ENCODE measurements at regions not wholly inside any gene's neighbourhood (a gene's known extent, or its start where the extent isn't known, plus 50 kb on each side); places are given as distances from the start of the nearest gene placed in this dataset.

DNA sequence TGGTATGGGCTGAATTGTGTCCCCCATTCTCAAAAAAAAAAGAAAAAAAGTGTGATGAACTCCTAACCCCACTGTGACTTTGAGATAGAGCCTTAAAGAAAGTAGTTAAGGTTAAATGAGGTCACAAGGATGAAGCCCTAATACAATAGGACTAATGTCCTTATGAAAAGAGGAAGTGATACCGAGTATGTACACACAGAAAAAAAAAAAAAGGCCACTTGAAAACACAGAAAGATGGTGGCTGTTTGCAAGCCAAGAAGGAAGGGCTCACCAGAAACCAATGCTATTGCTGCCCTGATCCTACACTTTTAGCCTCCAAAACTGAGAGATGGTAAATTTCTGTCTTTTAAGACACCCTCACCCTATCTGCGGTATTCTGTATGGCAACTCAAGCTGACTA lies 955.6 kb downstream of the PCDH17 start:
- CTCF ChIA-PET = no interaction called here
- no peaks in the 10 kb centered on the region for H3K36me3 Mint-ChIP-seq (ENCODE audit: insufficient read depth, unreplicated experiment)
- no TSS peak for BruUV-seq (replicated peaks)
- TF ChIP-seq, protein P1, sequence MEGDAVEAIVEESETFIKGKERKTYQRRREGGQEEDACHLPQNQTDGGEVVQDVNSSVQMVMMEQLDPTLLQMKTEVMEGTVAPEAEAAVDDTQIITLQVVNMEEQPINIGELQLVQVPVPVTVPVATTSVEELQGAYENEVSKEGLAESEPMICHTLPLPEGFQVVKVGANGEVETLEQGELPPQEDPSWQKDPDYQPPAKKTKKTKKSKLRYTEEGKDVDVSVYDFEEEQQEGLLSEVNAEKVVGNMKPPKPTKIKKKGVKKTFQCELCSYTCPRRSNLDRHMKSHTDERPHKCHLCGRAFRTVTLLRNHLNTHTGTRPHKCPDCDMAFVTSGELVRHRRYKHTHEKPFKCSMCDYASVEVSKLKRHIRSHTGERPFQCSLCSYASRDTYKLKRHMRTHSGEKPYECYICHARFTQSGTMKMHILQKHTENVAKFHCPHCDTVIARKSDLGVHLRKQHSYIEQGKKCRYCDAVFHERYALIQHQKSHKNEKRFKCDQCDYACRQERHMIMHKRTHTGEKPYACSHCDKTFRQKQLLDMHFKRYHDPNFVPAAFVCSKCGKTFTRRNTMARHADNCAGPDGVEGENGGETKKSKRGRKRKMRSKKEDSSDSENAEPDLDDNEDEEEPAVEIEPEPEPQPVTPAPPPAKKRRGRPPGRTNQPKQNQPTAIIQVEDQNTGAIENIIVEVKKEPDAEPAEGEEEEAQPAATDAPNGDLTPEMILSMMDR (IDR thresholded peaks at IDR 0.05; ENCODE audit: unreplicated experiment) = no peak
- no peak for DNase-seq
- no peaks in the 10 kb centered on the region for H3K4me1 Mint-ChIP-seq (ENCODE audit: low read depth, unreplicated experiment)
- no peak overlapping the region for H3K27ac Mint-ChIP-seq (ENCODE audit: unreplicated experiment)
- H3K4me3 Mint-ChIP-seq (ENCODE audit: low read depth, unreplicated experiment) = no peak overlapping the region
- H3K27me3 Mint-ChIP-seq (ENCODE audit: unreplicated experiment) = no peaks in the 10 kb centered on the region
- intact Hi-C loops (cut with micrococcal nuclease; ENCODE audit: unreplicated experiment) = no loop called here
- H3K9me3 Mint-ChIP-seq (ENCODE audit: low read depth, unreplicated experiment) = no peaks in the 10 kb centered on the region

DNA sequence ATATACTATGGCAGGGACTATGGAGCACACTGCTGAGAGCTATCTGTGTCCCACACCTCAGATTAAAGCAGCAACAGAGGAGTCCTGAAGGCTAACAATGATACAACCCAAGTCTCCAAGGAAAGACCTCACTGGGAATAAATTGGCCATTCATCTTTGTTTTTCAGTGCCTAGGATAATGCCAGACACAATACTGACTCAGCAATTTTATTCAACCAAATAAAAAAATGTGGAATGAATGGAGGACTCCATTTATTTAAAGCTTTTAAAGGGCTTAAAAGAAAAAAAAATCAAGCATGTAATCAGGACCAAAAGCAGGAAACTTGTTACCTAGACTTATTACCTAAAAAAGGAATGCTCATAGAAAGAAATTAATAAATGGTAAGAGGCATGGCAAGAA lies 960.5 kb downstream of the PCDH17 start:
- Mint-ChIP-seq H3K9me3 (ENCODE audit: low read depth, unreplicated experiment) (no peaks in the 10 kb centered on the region), H3K4me1 (ENCODE audit: low read depth, unreplicated experiment) (no peaks in the 10 kb centered on the region), H3K4me3 (ENCODE audit: low read depth, unreplicated experiment) (no peak overlapping the region), H3K36me3 (ENCODE audit: insufficient read depth, unreplicated experiment) (no peaks in the 10 kb centered on the region), H3K27me3 (ENCODE audit: unreplicated experiment) (no peaks in the 10 kb centered on the region), H3K27ac (ENCODE audit: unreplicated experiment) (no peak overlapping the region)
- TF ChIP-seq, protein P1 (IDR thresholded peaks at IDR 0.05; ENCODE audit: unreplicated experiment) = no peak
- CTCF ChIA-PET = no interaction called here
- no peak for DNase-seq
- no TSS peak for BruUV-seq (replicated peaks)
- intact Hi-C loops (cut with micrococcal nuclease; ENCODE audit: unreplicated experiment) = no loop called here

DNA sequence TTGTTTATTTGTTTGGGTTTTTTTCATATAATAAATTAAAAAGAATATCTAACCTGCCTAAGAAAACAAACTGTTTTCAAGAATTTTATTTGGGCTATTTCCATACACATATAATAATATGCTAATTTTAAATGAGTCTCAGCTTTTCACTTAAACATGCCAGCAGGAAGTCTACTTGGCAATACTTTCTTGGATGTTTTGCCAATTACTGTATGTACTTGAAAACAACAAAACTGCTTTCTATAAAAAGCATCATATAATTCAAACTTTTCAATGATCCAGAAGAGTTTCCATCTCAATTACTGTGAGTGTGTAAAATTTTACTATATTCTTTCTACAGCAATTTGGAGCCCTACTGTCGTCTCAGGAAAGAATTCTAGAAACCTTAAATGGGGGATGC lies 961.2 kb downstream of the PCDH17 start:
- no peak overlapping the region for H3K4me3 Mint-ChIP-seq (ENCODE audit: low read depth, unreplicated experiment)
- DNase-seq = no peak
- intact Hi-C loops (cut with micrococcal nuclease; ENCODE audit: unreplicated experiment) = no loop called here
- no peak overlapping the region for H3K27ac Mint-ChIP-seq (ENCODE audit: unreplicated experiment)
- no TSS peak for BruUV-seq (replicated peaks)
- H3K4me1 Mint-ChIP-seq (ENCODE audit: low read depth, unreplicated experiment) = no peaks in the 10 kb centered on the region
- H3K36me3 Mint-ChIP-seq (ENCODE audit: insufficient read depth, unreplicated experiment) = no peaks in the 10 kb centered on the region
- CTCF ChIA-PET = no interaction called here
- TF ChIP-seq, protein P1 (IDR thresholded peaks at IDR 0.05; ENCODE audit: unreplicated experiment) = no peak
- H3K27me3 Mint-ChIP-seq (ENCODE audit: unreplicated experiment) = no peaks in the 10 kb centered on the region
- H3K9me3 Mint-ChIP-seq (ENCODE audit: low read depth, unreplicated experiment) = no peaks in the 10 kb centered on the region

DNA sequence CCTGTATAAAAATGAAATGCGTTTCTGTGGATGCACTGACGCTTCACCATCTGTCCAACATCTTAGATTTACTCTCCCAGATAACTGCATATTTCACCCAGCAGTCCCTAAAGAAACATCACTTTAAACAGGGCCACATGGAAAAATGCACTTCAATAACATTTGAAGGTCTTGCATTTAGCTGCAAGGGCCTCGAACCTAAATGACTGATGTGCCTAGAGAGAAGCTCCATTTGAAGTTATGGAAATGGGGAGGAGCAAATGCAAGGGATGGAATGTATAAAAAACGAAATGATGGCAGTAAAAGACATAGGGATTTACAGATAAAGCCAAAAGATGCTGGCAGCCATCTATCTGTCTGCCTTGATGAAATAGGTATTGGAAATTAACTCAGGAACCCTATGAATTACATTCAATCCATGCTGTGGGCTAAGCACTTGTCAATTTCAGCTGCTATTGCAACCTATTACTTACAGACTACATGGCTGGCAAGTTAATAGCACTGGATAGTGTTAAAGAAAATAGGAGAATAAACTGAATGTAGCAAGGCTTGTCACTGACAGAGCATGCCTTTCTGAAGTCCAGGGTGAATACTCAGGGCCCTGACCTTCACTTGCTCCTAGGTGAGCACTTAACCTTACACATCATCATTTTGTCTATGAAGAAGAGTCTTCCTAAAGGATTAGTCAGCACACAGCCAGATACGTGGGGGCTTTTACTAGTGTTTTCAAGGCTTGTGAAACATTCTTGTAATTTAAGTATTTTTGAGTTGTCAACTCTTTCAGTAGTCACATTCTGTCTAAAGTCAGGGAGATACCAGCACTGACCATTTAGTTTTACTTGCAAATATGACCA lies 963.4 kb downstream of the PCDH17 start:
- Mint-ChIP-seq H3K27ac (ENCODE audit: unreplicated experiment) (no peak overlapping the region), H3K27me3 (ENCODE audit: unreplicated experiment) (no peaks in the 10 kb centered on the region), H3K36me3 (ENCODE audit: insufficient read depth, unreplicated experiment) (no peaks in the 10 kb centered on the region), H3K9me3 (ENCODE audit: low read depth, unreplicated experiment) (no peaks in the 10 kb centered on the region), H3K4me3 (ENCODE audit: low read depth, unreplicated experiment) (no peak overlapping the region), H3K4me1 (ENCODE audit: low read depth, unreplicated experiment) (no peaks in the 10 kb centered on the region)
- DNase-seq = no peak
- BruUV-seq (replicated peaks) = no TSS peak
- CTCF ChIA-PET = no interaction called here
- TF ChIP-seq, protein P1 (IDR thresholded peaks at IDR 0.05; ENCODE audit: unreplicated experiment) = no peak
- intact Hi-C loops (cut with micrococcal nuclease; ENCODE audit: unreplicated experiment) = no loop called here
